Suprapubic skin (tissue), 4 donors: ENCODE measurements at regions not wholly inside any gene's neighbourhood (a gene's known extent, or its start where the extent isn't known, plus 50 kb on each side); places are given as distances from the start of the nearest gene placed in this dataset.

ENCODE experiments used
- CTCF ChIP-seq, 2 donors: fragments of 200-600 bp in 1 of 2; fragments of 450-650 bp in 1 of 2; sonication (generic) in 1 of 2; IDR thresholded peaks; one replicate each; pipeline ENCODE4 v1.5.1; 2016 to 2019; ENCODE audit warnings: antibody characterized with exemption in 2 of 2, mild to moderate bottlenecking in 1 of 2, moderate library complexity in 1 of 2
- EP300 ChIP-seq: sonication (generic); formaldehyde crosslinking; IDR thresholded peaks from one replicate; pipeline ENCODE4 v1.6.1; 2017; ENCODE audit warnings: antibody characterized with exemption
- POLR2A ChIP-seq, 2 donors: fragments of 450-650 bp; IDR thresholded peaks; one replicate each; pipeline ENCODE4 v1.6.1; 2017; ENCODE audit warnings: antibody characterized with exemption in 2 of 2, mild to moderate bottlenecking in 2 of 2, moderate library complexity in 2 of 2
- POLR2AphosphoS5 ChIP-seq, 3 donors: sonication (generic); formaldehyde crosslinking; IDR thresholded peaks; one replicate each; pipeline ENCODE4 v1.6.1; 2017; ENCODE audit warnings: antibody characterized with exemption in 3 of 3

GRCh38 chrX:1025413-1025812, 187.0 kb downstream of the CRLF2 start:
- no peak for TF ChIP-seq CTCF (IDR thresholded peaks at IDR 0.05)
- TF ChIP-seq POLR2A (IDR thresholded peaks at IDR 0.05): no peak
- no peak for TF ChIP-seq POLR2AphosphoS5 (IDR thresholded peaks at IDR 0.05)
- no peak for TF ChIP-seq EP300
